HG02840 (cell line): ENCODE measurements at regions not wholly inside any gene's neighbourhood (a gene's known extent, or its start where the extent isn't known, plus 50 kb on each side); places are given as distances from the start of the nearest gene placed in this dataset.
"Not testable (repeated sequence)": the region's sequence is repeated elsewhere in the genome, so short reads cannot be mapped to it uniquely, and the experiment has no call there.

Source experiments
- ATAC-seq: cut with Tn5 transposase; IDR thresholded peaks from one replicate; pipeline ENCODE4 v1.9.1; 2021; ENCODE audit warnings: mild to moderate bottlenecking, moderate library complexity, moderate number of reproducible peaks; ENCODE audit not compliant: unreplicated experiment, low FRiP score

- no peak for ATAC-seq
Measured at GRCh38 chr3:6435951-6436350, 425.0 kb upstream of the GRM7 start.

- no peak for ATAC-seq
Measured at GRCh38 chr3:6437631-6438030, 423.3 kb upstream of the GRM7 start.

- ATAC-seq: no peak
Measured at GRCh38 chr3:6438031-6438430, 422.9 kb upstream of the GRM7 start.

GRCh38 chr3:6439226-6439625 lies 421.7 kb upstream of the GRM7 start:
- ATAC-seq: no peak

- ATAC-seq: no peak
Measured at GRCh38 chr3:6439824-6440223, 421.1 kb upstream of the GRM7 start.

GRCh38 chr3:6444888-6445658 lies 415.8 kb upstream of the GRM7 start:
- ATAC-seq: no peak

GRCh38 chr3:6447166-6447801 lies 413.6 kb upstream of the GRM7 start:
- ATAC-seq: no peak

GRCh38 chr3:6448011-6448410 lies 412.9 kb upstream of the GRM7 start:
- ATAC-seq: no peak

GRCh38 chr3:6449099-6449498 lies 411.8 kb upstream of the GRM7 start:
- no peak for ATAC-seq

GRCh38 chr3:6452974-6453373 lies 407.9 kb upstream of the GRM7 start:
- ATAC-seq: no peak

- no peak for ATAC-seq
Measured at GRCh38 chr3:6455031-6455430, 405.9 kb upstream of the GRM7 start.

GRCh38 chr3:6467186-6467585 lies 393.7 kb upstream of the GRM7 start:
- no peak for ATAC-seq

GRCh38 chr3:6468589-6468988 lies 392.3 kb upstream of the GRM7 start:
- ATAC-seq: no peak

- no peak for ATAC-seq
Measured at GRCh38 chr3:6471744-6472143, 389.2 kb upstream of the GRM7 start.

GRCh38 chr3:6490487-6491327 lies 370.2 kb upstream of the GRM7 start:
- not testable (repeated sequence) for ATAC-seq

- no peak for ATAC-seq
Measured at GRCh38 chr3:6491768-6492167, 369.1 kb upstream of the GRM7 start.

GRCh38 chr3:6492306-6492705 lies 368.6 kb upstream of the GRM7 start:
- ATAC-seq: no peak

- not testable (repeated sequence) for ATAC-seq
Measured at GRCh38 chr3:6498944-6499343, 362.0 kb upstream of the GRM7 start.

GRCh38 chr3:6504347-6504746 lies 356.6 kb upstream of the GRM7 start:
- ATAC-seq: no peak

- no peak for ATAC-seq
Measured at GRCh38 chr3:6504834-6505233, 356.1 kb upstream of the GRM7 start.

GRCh38 chr3:6508410-6508759 lies 352.5 kb upstream of the GRM7 start:
- no peak for ATAC-seq
